ENCODE measurements at regions not wholly inside any gene's neighbourhood (a gene's known extent, or its start where the extent isn't known, plus 50 kb on each side); places are given as distances from the start of the nearest gene placed in this dataset.

DNA sequence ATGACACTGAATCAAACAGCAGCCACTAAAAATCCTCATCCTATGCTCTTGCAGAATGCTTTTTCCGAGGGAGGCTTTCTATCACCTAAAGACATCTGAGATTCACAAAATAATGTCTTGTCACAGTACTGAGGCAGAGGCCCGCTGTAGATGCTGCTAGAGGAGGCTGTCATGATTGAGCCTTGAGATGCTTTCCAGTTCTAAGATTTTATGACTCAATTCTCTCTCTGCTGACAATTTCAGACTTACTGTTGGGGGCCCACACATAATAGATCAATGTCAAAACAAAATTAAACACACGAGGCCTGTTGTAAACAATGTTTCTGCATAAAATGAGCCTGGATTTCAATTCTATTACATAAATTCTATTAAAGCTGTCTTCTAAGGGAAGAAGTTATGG is 132.7 kb upstream of the ARL4C start:
- ATAC-seq (ENCODE audit: insufficient number of reproducible peaks, low FRiP score, low read depth) (no peak), DNase-seq (ENCODE audit: low spot score) (no peak)
- peaks cover 4% of the 10 kb centered on the region for H3K27me3 ChIP-seq (replicated peaks; ENCODE audit: insufficient read depth)
- no peak overlapping the region for H3K27ac ChIP-seq
- no peaks in the 10 kb centered on the region for H3K36me3 ChIP-seq
- H3K4me1 ChIP-seq (ENCODE audit: control insufficient read depth in 1 of 2, low read depth in 2 of 2) = no peaks in the 10 kb centered on the region
- TF ChIP-seq, protein P1, sequence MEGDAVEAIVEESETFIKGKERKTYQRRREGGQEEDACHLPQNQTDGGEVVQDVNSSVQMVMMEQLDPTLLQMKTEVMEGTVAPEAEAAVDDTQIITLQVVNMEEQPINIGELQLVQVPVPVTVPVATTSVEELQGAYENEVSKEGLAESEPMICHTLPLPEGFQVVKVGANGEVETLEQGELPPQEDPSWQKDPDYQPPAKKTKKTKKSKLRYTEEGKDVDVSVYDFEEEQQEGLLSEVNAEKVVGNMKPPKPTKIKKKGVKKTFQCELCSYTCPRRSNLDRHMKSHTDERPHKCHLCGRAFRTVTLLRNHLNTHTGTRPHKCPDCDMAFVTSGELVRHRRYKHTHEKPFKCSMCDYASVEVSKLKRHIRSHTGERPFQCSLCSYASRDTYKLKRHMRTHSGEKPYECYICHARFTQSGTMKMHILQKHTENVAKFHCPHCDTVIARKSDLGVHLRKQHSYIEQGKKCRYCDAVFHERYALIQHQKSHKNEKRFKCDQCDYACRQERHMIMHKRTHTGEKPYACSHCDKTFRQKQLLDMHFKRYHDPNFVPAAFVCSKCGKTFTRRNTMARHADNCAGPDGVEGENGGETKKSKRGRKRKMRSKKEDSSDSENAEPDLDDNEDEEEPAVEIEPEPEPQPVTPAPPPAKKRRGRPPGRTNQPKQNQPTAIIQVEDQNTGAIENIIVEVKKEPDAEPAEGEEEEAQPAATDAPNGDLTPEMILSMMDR (IDR thresholded peaks at IDR 0.05) = no peak
- H3K4me3 ChIP-seq = no peak overlapping the region
- H3K9me3 ChIP-seq = no peaks in the 10 kb centered on the region

DNA sequence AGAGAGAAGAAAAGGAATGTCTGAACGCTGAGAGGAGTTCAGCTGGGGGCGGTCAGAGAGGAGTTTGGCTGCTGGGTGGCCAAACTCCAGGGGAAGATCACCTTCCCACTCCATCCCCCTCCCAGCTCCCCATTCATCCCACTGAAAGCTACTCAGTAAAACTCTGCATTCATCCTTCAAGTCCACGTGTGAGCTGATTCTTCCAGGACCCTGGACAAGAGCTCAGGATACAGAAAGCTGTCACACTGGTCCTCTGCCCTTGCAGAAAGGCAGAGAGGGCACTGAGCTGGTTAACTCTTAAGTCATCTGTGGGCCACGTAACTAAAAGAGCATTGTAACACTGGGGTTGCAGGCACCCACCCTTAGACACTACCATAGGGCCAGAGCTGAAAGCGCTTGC is 132.1 kb upstream of the ARL4C start:
- Histone ChIP-seq H3K4me1 (ENCODE audit: control insufficient read depth in 1 of 2, low read depth in 2 of 2) (no peaks in the 10 kb centered on the region), H3K4me3 (no peak overlapping the region), H3K27ac (no peak overlapping the region), H3K9me3 (no peaks in the 10 kb centered on the region), H3K27me3 (replicated peaks; ENCODE audit: insufficient read depth) (peaks cover 4% of the 10 kb centered on the region), H3K36me3 (no peaks in the 10 kb centered on the region)
- TF ChIP-seq, protein P1 (IDR thresholded peaks at IDR 0.05) = no peak
- DNase-seq (ENCODE audit: low spot score) = no peak
- ATAC-seq (ENCODE audit: insufficient number of reproducible peaks, low FRiP score, low read depth) = no peak

DNA sequence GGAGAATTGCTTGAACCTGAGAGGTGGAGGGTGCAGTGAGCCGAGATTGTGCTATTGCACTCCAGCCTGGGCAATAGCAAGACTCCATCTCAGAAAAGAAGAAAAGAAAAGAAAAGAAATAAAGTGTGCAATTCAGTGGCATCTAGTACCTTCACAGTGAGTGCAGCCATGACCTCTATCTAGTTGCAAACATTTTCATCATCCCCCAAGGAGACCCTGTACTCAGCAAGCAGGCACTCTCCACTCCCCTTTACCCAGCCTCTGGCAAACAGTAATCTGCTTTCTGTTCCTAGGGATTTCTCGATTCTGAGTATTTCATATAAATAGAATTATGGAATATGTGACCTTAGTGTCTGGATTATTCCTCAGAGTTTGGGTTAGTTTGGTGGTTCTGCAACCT is 130.4 kb upstream of the ARL4C start:
- Histone ChIP-seq H3K9me3 (no peaks in the 10 kb centered on the region), H3K27me3 (replicated peaks; ENCODE audit: insufficient read depth) (peaks cover 2% of the 10 kb centered on the region), H3K4me1 (ENCODE audit: control insufficient read depth in 1 of 2, low read depth in 2 of 2) (no peaks in the 10 kb centered on the region), H3K27ac (no peak overlapping the region), H3K36me3 (no peaks in the 10 kb centered on the region), H3K4me3 (no peak overlapping the region)
- TF ChIP-seq, protein P1 (IDR thresholded peaks at IDR 0.05) = no peak
- ATAC-seq (ENCODE audit: insufficient number of reproducible peaks, low FRiP score, low read depth) (no peak), DNase-seq (ENCODE audit: low spot score) (no peak)

DNA sequence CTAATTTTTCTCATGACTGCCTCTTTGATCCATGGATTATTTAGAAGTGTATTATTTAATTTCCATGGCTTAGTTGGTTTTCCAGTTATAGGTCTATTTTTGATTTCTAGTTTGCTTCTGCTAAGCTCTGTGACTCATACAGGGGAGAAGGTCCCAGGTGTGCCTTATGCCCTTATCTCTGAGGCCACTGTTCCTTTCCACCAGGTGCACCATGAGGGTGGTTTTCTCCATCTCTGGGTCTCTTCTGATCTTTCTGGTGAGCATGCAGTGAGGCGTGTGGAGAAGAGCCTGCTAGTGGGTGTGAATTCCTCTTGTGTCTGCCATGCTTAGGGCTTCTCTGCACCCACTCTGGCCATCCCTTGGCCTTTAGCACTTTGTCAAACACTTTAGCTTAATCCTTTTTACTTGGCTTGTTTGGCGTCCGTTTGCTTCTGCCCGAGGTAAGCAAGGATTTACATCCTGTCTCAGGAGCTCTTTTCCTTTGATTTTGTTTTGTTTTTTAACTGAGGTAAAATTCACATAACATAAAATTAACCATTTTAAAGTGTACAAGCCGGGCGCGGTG is 129.8 kb upstream of the ARL4C start:
- Histone ChIP-seq H3K27me3 (replicated peaks; ENCODE audit: insufficient read depth) (no peaks in the 10 kb centered on the region), H3K4me1 (ENCODE audit: control insufficient read depth in 1 of 2, low read depth in 2 of 2) (no peaks in the 10 kb centered on the region), H3K4me3 (no peak overlapping the region), H3K36me3 (no peaks in the 10 kb centered on the region), H3K27ac (no peak overlapping the region), H3K9me3 (no peaks in the 10 kb centered on the region)
- no peak for DNase-seq (ENCODE audit: low spot score)
- no peak for ATAC-seq (ENCODE audit: insufficient number of reproducible peaks, low FRiP score, low read depth)
- TF ChIP-seq, protein P1 (IDR thresholded peaks at IDR 0.05) = no peak

DNA sequence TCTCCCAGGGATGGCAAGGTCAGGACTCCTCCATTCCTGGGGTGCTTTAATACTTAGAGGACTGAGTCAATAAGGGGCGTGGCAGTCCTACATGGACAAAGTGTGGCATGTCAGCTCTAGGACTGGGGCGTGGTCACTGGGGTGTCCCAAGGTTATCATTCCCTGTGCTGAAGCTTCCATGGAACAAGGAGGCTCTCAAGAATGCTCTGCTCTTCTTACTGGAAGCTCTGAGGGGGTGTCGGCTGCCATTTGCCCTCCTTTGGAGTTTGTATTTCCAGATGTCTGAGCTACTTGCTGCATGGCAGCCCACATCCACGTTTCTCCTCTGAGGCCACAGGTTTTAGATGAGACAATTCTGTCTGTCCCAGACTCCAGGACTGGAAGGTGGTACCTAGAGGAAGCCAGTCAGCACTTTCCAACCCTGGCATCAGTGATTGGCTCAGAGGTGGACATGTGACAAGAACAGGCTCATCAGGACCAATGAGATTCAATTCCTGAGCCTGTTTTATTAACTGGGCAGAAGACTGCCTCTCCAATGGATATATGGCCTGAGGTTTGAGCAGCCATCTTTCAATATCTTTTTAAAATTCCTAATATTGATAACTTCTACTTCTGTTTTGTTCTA is 128.9 kb upstream of the ARL4C start:
- ATAC-seq (ENCODE audit: insufficient number of reproducible peaks, low FRiP score, low read depth) = no peak
- no peaks in the 10 kb centered on the region for H3K27me3 ChIP-seq (replicated peaks; ENCODE audit: insufficient read depth)

More for the DNA sequence above, 128.9 kb upstream of the ARL4C start:
- Histone ChIP-seq H3K4me3 (no peak overlapping the region), H3K27ac (no peak overlapping the region), H3K4me1 (ENCODE audit: control insufficient read depth in 1 of 2, low read depth in 2 of 2) (no peaks in the 10 kb centered on the region), H3K9me3 (no peaks in the 10 kb centered on the region), H3K36me3 (no peaks in the 10 kb centered on the region)
- no peak for DNase-seq (ENCODE audit: low spot score)
- TF ChIP-seq, protein P1 (IDR thresholded peaks at IDR 0.05) = no peak
